Tibial nerve (tissue), 4 donors: ENCODE measurements at regions not wholly inside any gene's neighbourhood (a gene's known extent, or its start where the extent isn't known, plus 50 kb on each side); places are given as distances from the start of the nearest gene placed in this dataset.

ENCODE experiments used
- DNase-seq, 2 donors: peaks; one replicate each; pipeline ENCODE4 v3.0.0-alpha.2; 2019; ENCODE audit warnings: low spot score in 2 of 2
- H3K27ac ChIP-seq, 4 donors: fragments of 200-600 bp; sonication (generic) in 3 of 4; one replicate each; pipeline ENCODE4 v1.5.1; 2017 to 2019; ENCODE audit warnings: mild to moderate bottlenecking in 1 of 4
- H3K27me3 ChIP-seq, 2 donors: fragments of 200-600 bp; sonication (generic) in 1 of 2; one replicate each; pipeline versions ENCODE4 v1.5.1 to v1.6.0; 2017 to 2019
- H3K36me3 ChIP-seq, 3 donors: fragments of 200-600 bp; sonication (generic); one replicate each; pipeline ENCODE4 v1.5.1; 2018 to 2019
- H3K4me1 ChIP-seq, 4 donors: fragments of 200-600 bp; sonication (generic) in 3 of 4; one replicate each; pipeline ENCODE4 v1.5.1; 2017 to 2019
- H3K4me3 ChIP-seq, 4 donors: fragments of 200-600 bp; sonication (generic) in 3 of 4; one replicate each; pipeline ENCODE4 v1.5.1; 2017 to 2019; ENCODE audit warnings: mild to moderate bottlenecking in 1 of 4, moderate library complexity in 1 of 4
- H3K9me3 ChIP-seq, 4 donors: fragments of 200-600 bp; sonication (generic) in 3 of 4; one replicate each; pipeline ENCODE4 v1.5.1; 2017 to 2019
- EP300 ChIP-seq, 2 donors: sonication (generic); formaldehyde crosslinking; IDR thresholded peaks; one replicate each; pipeline ENCODE4 v1.6.1; 2017; ENCODE audit warnings: antibody characterized with exemption in 2 of 2, mild to moderate bottlenecking in 1 of 2
- POLR2A ChIP-seq, 2 donors: fragments of 450-650 bp; IDR thresholded peaks; one replicate each; pipeline ENCODE4 v1.6.1; 2017; ENCODE audit warnings: antibody characterized with exemption in 2 of 2, mild to moderate bottlenecking in 2 of 2, moderate library complexity in 2 of 2
- WGBS, 2 donors: methylation state at CpG; one replicate each; pipeline ENCODE4 v1.1.5; 2018; 5-methylcytosine and 5-hydroxymethylcytosine counted together
- TF ChIP-seq, protein P1 (sequence below), 5 experiments: fragments of 200-600 bp in 3 of 5; fragments of 450-650 bp in 2 of 5; sonication (generic) in 3 of 5; IDR thresholded peaks; one replicate each; pipeline ENCODE4 v1.5.1; 2016 to 2019; ENCODE audit warnings: antibody characterized with exemption in 5 of 5, mild to moderate bottlenecking in 3 of 5, moderate library complexity in 2 of 5

DNA sequence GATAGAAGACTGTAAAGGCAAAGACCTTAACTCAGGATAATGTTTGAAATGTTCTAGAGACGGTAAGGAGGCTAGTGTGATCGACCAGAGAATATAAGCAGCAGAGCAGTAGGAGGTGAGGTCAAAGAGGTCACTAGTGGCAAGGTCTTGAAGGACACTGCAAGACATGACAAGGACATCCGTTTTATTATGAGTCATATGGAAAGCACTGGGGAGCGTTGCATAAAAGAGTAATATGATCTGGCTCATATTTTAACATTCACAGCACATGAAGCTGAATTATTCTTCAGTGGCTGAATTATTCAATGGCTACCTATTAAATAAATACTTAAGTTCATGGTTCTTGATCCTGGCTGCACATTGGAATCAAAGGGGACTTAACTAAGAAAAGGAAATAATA is 123.7 kb downstream of the SOX9 start:
- H3K27me3 ChIP-seq = no peaks in the 10 kb centered on the region
- 85 to 87% methylated on average over 4 of the region's 4 CpGs for WGBS, 2 donors

DNA sequence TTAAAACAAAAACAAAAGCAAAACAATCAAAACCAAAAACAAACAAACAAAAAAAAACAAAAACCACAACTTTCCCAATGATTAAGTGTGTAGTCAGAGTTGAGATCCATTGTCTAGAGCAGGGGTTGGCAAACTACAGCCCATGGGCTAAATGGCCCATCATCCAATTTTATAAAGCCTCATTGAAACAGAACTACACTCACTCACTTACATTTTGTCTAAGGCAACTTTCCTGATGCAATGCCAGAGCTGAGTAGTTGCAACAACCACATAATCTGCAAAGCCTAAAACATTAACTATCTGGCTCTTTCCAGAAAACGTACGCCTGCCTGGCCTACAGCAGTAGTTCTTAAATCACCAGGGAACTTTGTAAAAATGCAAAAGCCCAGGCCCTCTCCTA is 124.1 kb downstream of the SOX9 start:
- H3K9me3 ChIP-seq = peaks cover 0 to 20% (median 1%) of the 10 kb centered on the region in 4 donors
- H3K27ac ChIP-seq = no peak overlapping the region
- H3K4me1 ChIP-seq = no peaks in the 10 kb centered on the region
- no peak overlapping the region for H3K4me3 ChIP-seq
- no peaks in the 10 kb centered on the region for H3K27me3 ChIP-seq
- WGBS, 2 donors = 86 to 87% methylated on average over 2 of the region's 2 CpGs
- no peak for DNase-seq
- TF ChIP-seq POLR2A (IDR thresholded peaks at IDR 0.05) (no peak), EP300 (IDR thresholded peaks at IDR 0.05) (no peak)
- TF ChIP-seq, protein P1, sequence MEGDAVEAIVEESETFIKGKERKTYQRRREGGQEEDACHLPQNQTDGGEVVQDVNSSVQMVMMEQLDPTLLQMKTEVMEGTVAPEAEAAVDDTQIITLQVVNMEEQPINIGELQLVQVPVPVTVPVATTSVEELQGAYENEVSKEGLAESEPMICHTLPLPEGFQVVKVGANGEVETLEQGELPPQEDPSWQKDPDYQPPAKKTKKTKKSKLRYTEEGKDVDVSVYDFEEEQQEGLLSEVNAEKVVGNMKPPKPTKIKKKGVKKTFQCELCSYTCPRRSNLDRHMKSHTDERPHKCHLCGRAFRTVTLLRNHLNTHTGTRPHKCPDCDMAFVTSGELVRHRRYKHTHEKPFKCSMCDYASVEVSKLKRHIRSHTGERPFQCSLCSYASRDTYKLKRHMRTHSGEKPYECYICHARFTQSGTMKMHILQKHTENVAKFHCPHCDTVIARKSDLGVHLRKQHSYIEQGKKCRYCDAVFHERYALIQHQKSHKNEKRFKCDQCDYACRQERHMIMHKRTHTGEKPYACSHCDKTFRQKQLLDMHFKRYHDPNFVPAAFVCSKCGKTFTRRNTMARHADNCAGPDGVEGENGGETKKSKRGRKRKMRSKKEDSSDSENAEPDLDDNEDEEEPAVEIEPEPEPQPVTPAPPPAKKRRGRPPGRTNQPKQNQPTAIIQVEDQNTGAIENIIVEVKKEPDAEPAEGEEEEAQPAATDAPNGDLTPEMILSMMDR (IDR thresholded peaks at IDR 0.05) = no peak
- no peaks in the 10 kb centered on the region for H3K36me3 ChIP-seq

More for the DNA sequence above, 123.7 kb downstream of the SOX9 start:
- Histone ChIP-seq H3K36me3 (no peaks in the 10 kb centered on the region), H3K9me3 (peaks cover 0 to 20% (median 1%) of the 10 kb centered on the region in 4 donors), H3K4me3 (no peak overlapping the region), H3K4me1 (no peaks in the 10 kb centered on the region), H3K27ac (no peak overlapping the region)
- no peak for TF ChIP-seq EP300 (IDR thresholded peaks at IDR 0.05)
- TF ChIP-seq, protein P1 (IDR thresholded peaks at IDR 0.05) = no peak
- no peak for TF ChIP-seq POLR2A (IDR thresholded peaks at IDR 0.05)
- DNase-seq = no peak

DNA sequence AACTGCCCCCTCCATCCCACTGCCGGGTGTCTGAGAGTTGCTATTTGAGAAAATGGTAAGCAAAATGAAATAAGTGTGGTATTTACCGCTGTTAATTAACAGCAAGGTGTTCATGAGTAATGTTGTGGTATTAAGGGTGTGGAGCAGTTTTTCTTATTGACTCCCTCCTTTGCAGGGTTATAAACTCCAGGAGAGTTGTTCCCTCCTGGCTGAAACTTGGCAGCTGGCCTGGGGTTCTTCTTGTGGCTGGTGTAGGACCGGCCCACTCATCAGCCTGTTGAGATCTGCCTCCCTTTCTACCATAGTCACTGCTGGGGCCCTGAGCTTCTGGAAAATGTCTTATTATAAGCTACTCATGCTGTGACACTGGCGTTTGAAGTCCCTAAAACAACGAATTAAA is 128.6 kb downstream of the SOX9 start:
- 75 to 82% methylated on average over 5 of the region's 5 CpGs for whole genome bisulfite sequencing, 2 donors

DNA sequence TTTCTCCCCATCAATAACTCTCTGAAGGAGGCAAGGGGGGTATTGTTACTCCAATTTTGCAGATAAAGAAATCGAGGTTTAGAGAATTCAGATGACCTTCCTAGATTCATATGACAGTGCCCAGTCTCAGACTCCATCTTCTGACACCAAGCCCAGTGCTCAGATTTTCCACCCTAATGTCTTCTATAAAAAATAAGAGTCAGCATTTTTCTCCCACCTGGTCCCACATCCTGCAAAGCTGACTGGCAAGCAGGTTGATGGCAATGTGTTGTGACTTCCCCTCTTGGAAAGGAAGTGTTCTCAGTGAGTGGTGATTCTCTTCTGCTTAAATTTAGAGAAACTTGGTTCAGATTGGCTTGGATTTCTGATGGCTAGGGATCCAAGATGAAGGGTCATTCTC is 129.4 kb downstream of the SOX9 start:
- Histone ChIP-seq H3K4me1 (no peaks in the 10 kb centered on the region), H3K27ac (no peak overlapping the region), H3K36me3 (no peaks in the 10 kb centered on the region), H3K27me3 (no peaks in the 10 kb centered on the region), H3K9me3 (peaks cover 0 to 11% (median 0%) of the 10 kb centered on the region in 4 donors), H3K4me3 (no peak overlapping the region)
- no peak for DNase-seq
- WGBS, 2 donors = 84 to 88% methylated on average over 1 of the region's 1 CpG
- TF ChIP-seq, protein P1 (IDR thresholded peaks at IDR 0.05) = no peak
- no peak for TF ChIP-seq POLR2A (IDR thresholded peaks at IDR 0.05)
- no peak for TF ChIP-seq EP300 (IDR thresholded peaks at IDR 0.05)

More for the DNA sequence above, 128.6 kb downstream of the SOX9 start:
- H3K27me3 ChIP-seq = no peaks in the 10 kb centered on the region
- H3K4me1 ChIP-seq = no peaks in the 10 kb centered on the region
- H3K4me3 ChIP-seq = no peak overlapping the region
- H3K9me3 ChIP-seq = peaks cover 0 to 18% (median 0%) of the 10 kb centered on the region in 4 donors
- TF ChIP-seq POLR2A (IDR thresholded peaks at IDR 0.05) = no peak
- TF ChIP-seq, protein P1 (IDR thresholded peaks at IDR 0.05) = no peak
- no peak for TF ChIP-seq EP300 (IDR thresholded peaks at IDR 0.05)
- no peak for DNase-seq
- H3K27ac ChIP-seq = no peak overlapping the region
- H3K36me3 ChIP-seq = no peaks in the 10 kb centered on the region

DNA sequence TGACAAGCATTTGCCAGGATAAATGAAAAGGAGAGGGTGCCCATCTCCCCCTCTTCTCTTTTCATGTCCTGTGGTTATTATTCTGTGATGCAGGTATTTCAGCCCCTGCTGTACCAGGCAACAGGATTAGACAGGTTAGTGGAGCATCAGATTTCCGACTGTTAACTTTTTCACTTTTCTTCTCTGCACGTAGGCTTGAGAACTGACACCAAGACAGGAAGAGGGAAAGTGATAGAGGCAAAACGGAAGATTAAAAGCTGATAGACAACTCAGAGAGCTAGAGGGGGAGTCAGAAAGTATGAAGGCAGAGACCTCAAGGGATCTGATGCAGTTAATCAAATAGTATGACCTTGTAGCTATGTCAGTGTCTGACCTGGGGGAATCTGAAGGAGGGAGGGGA is 132.8 kb downstream of the SOX9 start:
- no peaks in the 10 kb centered on the region for H3K27me3 ChIP-seq
- H3K27ac ChIP-seq = no peak overlapping the region
- H3K9me3 ChIP-seq = peaks cover 0 to 11% (median 0%) of the 10 kb centered on the region in 4 donors
- DNase-seq = no peak
- no peak overlapping the region for H3K4me3 ChIP-seq
- TF ChIP-seq EP300 (IDR thresholded peaks at IDR 0.05) (no peak), POLR2A (IDR thresholded peaks at IDR 0.05) (no peak)
- TF ChIP-seq, protein P1 (IDR thresholded peaks at IDR 0.05) = no peak
- no peaks in the 10 kb centered on the region for H3K36me3 ChIP-seq
- 87 to 88% methylated on average over 3 of the region's 3 CpGs for WGBS, 2 donors
- no peaks in the 10 kb centered on the region for H3K4me1 ChIP-seq
